Dedifferentiated amniotic fluid mesenchymal stem cell (primary cell): ENCODE measurements at regions not wholly inside any gene's neighbourhood (a gene's known extent, or its start where the extent isn't known, plus 50 kb on each side); places are given as distances from the start of the nearest gene placed in this dataset.
"Not testable (repeated sequence)": the region's sequence is repeated elsewhere in the genome, so short reads cannot be mapped to it uniquely, and the experiment has no call there.

Experiments
- DNase-seq: peaks from one replicate; pipeline ENCODE4 v3.0.0-alpha.2; 2016; ENCODE audit errors: extremely low spot score

DNA sequence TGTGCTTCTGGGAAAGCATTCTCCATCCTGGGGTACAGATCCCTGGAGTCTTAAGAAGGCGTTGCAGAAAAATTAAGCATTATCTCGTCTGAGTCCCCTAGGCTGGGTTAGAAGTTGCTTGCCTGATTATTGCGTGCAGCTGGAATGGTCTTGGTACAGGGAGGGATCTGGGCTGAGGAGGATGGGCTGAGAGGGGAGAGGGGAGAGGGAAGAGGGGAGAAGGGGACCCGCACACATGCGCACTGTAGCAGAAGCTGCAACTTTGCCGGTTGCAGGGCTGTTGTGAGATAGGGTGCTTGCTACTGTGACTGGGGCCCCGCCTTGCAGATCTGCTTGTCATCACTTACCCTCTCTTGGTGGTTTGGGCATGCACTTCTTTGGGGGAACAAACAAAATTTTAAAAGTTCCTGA, 316.8 kb downstream of the DLEU7 start:
- DNase-seq, result no peak

DNA sequence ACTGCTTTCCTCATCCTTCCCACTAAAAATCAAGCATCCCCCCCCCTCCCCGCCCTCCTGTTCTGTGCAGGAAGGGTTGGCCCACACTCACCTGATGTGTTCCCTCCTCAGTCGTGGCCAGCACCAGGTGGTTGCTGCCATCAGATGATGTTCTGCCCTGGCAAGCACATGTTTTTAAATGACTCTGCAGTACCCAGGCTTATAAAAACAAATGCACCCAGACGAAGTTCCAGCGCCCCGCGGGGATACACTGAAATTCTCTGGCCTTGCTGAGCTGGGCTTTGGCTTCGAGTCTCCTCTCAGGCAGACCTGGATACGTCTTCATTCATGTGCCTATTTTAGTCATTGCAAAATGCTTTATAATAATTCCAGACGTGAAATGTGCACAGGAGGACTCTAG, 316.3 kb downstream of the DLEU7 start:
- DNase-seq, result no peak

DNA sequence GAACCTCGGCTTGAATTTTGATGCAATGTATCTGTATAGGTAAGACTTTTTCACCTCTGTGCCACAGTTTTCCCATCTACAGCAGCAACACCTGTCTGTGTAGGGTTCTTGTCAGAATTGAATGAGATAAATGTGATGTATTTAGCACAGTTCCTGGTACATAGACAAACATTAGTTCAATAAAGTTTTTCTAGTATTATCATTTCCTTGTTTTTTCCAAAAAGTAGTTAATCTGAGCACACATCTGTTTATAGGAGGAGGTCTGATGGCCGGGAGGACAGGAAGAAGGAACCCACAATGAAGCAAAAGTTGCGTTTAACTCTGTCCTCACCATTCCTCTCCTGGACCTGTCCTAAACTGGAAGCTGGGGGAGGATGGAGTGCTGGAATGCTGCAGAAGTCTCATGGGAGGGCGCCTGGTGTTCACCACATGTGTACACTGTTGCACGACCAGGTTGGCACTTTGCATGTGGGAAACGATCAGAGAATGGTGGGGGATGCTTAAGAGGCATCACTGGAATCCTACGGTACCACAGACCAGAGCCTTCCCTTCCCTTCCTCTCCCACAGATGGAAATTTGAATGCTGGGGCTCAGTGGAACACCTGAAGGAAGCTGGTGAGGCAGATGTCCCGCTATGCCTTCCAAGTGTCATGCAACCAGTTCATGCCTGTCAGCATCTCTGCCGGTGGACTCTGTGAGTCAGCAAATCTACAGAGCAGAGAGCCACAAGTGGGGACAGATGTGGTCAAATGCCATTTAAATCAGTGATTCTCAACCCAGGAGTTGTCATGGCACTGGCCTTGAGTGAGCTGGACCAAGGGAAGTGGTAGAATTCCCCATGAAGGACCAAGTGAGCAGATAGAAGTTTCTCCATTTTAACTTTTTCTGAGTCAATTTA, 315.6 kb downstream of the DLEU7 start:
- no peak for DNase-seq

DNA sequence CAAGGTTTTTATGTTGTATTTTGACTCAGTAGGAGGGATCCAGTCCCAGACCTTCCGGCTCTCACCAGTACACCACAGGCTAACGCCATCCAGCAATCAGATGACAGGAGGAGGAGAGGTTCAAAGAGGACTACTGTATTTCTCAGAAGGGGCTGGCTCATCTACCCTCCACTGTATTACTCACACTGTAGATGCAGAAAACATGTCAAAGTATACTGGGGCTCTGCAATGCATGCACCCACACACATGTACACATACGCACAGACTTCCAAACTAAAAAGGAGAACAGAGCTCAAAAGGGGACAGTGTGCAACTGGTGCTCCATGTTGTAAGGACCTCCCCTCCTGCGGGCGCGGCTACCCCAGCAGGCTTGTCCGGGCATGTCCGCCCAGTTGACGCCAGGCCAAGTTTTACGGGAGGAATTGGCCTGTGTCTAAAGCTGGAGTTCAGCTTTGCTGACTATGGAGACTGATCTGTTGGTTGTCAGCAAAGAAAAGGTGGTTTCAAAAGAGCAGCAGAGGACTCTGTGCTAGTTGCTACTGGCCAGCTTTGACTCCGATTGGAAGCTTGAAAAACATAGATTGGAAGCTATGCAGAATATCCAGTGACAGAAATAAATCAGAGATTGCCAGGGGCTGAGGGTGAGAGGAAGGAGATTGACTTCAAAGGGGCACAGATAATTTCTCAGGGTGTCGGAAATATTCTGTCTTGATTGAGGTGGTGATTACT, 314.2 kb downstream of the DLEU7 start:
- no peak for DNase-seq

DNA sequence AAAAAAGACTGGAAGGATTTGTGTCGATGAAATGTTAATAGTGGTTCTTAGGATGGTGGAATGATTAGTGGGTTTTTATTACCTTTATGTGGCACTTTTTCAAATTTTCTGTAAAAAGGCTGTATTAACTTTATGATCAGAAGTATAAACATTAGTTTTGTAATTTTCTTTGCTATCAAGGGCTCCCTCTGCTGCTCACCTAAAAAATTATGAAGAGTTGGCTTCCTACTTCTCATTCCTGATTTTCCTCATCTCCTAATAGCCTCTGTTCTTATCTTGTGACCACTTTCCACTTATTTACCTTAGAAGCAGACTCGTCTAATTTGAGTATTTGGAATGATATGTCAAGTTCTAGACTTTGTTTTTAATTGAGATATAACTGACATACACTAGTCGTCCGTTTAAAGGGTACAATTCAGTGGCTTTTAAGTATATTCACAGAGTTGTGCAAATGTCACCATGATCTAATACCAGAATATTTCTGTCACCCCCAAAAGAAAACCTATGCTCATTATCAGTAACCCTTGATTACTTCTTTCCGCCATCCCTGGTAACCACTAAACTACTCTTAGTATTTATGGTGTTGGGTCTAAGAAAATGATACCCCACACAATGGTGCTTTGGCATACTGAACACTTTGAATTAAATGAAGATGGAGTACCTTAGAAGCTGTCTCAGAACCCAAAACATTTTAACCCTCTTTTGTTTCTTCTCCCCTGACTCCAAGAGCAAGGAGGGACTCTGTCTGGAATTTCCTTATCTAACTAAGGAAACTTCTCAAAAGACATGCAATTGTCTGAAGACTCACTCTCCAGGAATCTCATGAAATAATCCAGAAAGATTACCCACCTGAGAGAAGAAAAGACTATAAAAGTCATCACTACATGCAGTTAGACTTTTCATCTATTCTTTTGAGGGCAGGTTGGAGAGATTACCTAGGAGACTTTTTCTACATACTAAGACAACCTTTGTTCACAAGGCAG, 311.3 kb downstream of the DLEU7 start:
- DNase-seq, result peak; percentile 45

DNA sequence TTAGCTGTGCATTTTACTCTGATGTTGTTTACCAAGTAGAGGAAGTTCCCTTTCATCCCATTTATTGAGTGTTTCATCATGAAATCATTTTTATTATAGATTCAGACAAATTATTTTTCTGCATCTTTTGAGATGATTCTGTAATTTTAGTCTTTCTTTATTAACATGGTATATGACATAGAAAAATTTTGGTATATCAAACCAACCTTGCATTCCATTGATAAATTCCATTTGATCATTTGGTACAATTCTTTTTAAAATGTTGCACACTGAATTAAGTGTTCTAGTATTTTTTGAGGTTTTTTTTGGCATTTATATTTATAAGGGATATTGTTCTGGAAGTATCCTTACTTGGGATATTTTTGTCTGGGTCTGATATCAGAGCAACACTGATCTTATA, 308.4 kb downstream of the DLEU7 start:
- no peak for DNase-seq

DNA sequence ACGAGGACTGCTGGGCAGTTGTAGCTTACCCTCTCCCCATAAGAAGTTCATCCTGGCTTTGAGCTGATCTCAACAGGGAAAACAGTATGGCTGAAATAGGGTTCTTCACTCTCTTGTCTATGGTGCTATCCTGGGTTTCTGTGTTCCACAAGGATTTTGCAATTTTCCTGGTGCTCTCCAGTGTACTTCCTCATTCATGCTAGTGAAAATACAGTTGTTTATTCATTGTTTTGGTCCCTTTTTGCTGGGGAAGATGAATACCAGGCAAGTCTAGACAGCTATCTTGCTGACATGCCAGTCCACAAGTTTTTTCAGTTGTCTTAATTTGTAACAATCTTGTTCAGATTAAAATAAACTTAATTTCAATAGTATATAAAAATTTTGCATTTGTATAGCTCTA, 306.5 kb downstream of the DLEU7 start:
- no peak for DNase-seq

DNA sequence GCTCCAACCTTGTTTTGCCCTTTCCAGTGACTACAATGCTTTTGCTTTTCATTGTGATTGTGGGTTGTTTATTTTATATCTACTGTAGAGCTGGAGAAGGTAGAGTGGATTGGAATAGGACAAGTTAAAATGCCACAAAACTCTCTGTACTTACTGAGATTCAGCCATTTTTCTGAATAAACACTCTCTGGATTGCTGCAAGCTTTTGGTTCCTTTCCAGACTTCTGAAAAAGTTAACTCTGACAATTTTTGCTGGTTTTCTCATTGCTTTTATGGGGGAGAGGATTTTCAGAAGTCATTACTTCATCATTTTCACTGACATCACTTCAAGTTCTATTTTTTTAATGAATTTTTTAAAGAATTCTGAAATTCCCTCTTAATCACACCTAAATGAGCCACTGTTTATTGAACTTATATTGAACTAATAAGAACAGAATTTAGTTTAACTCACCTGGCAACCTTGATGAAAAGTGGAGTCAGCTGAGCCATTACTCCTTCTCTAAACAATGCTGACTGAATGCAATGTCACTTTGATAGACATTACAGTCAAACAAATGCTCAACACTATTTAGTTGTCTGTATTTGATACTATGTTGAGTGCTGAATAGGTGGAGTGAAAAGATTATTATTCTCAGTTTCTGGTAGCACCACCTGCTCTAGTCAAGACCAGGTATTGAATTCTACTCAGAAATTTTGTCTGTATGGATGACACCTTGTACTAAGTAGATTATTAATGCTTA, 303.5 kb downstream of the DLEU7 start:
- no peak for DNase-seq

DNA sequence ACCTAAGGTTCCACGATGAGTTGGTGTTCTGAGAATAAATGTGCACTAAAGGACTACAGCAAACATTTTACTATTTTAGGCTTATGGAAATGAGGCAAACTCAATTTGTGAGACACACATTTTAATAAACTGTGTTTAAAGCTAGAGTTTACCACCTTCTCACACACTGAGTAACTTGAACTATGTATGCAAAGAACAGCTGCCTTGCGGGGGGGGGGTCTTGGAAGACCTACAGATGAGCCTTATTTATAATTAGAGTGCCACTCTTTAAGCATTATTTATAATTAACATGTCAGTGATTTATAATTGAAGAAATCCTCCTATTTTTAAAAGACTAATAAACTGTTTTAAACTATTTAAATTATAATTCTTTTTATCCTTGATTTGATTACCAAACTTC, 300.4 kb downstream of the DLEU7 start:
- no peak for DNase-seq

DNA sequence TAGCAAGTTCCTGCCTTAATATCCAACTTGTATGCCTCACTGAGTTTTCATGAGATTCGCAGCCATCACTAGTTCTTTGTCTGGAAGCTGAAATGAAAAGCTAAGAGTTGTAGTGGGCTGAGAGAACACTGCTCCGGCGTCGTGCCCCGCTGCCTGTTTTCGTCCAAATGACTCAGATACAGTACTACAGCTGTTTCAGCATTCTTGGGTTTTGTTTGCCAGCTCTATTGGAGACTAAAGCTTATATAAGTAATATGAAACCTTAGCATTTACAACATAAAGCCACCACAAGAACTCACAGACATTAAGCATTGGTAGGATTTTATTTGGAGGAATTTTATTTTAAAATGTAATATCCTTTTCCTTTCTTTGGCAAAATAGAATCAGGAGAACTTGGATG, 299.7 kb downstream of the DLEU7 start:
- DNase-seq, result peak; percentile 93

DNA sequence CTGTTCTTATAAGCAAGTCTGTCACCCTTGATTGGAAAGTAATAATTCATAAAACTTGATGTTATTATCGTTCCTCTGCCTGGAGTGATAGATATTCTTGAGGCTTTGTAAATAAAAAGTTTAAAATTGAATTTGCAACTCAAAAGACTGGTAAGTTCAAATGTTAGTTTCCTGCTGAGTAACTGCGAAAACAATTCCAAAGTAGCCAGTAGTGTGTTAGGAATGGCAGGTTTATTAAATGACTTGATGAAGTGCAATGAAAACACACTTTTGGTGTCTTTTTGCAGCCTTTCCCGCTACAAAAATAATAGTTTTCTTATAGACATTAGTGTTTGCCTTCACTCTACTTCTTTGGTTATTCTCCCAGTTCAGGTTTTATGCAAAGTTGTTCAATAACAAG, 299.3 kb downstream of the DLEU7 start:
- no peak for DNase-seq

DNA sequence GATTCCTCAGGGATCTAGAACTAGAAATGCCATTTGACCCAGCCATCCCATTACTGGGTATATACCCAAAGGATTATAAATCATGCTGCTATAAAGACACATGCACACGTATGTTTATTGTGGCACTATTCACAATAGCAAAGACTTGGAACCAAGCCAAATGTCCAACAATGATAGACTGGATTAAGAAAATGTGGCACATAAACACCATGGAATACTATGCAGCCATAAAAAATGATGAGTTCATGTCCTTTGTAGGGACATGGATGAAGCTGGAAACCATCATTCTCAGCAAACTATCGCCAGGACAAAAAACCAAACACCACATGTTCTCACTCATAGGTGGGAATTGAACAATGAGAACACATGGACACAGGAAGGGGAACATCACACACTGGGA, 296.3 kb downstream of the DLEU7 start:
- not testable (repeated sequence) for DNase-seq

DNA sequence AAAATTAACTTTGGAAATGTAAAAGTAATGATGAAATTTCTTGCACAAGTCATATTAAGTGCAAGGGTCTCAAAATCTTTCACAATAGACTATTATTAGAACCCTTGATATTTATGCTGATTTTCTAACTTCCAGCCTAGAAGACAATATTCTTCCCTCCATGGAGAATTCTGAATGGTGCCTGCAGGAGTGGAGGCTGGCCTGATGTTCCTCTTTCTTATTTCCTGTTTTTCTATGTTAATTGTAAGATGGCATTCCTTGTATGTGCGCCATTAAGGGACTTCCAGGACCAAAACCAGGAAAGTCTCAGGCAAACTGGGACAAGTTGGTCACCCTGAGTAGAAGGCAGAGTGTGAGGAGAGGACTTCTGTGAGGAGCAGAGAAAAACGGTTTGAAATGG, 294.9 kb downstream of the DLEU7 start:
- DNase-seq, result no peak

DNA sequence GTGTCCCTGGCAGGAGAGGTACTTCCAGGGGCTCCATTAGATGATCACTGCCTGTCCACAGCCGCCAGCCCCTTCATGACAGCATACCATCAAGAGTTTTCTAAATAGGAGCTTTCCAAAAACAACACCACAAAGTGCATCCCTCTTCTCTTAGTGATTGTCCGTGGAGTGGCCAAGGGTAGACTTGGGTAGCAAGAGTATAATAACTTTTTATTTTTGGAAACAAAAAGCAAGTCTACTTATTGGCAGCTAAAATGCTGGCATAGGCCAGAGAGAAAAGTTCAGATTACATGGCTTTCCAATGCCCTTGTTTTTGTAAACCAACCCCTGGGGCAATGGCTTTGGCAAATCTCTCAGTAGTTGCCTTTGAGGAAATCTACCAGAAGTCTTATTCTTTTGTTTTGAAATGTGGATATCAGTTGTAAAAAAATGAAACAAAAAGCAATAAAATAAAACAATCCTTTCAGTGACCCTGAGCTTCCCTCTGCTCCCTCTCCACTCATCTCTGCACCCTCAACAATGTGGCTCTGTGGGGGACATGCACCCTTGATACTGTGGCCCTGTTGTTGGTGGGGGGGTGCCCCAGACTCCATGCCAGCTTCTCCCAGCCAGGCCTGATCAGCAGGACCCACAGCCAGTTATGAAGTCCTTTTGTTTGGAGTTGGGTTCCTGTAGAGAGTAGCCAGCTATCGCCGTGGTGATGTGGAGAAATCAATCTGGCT, 294.1 kb downstream of the DLEU7 start:
- DNase-seq, result no peak

DNA sequence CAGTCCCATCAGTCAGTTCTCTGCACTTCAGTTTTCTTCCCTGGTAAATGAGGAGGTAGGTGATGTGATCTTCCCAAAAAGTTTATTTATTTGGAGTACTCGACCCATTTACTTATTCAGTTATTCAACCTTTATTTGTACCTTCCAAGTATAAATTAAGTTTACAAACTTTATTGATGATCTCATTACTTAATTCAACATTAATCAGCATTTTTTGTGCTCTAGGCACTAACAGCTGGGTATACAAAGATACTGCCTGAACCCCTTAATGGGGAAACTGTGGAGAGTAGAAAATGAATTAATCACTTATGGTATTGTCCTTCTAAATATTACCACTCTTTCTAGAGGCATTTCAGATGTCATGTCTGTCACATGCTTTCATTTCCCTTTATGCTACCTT, 293.3 kb downstream of the DLEU7 start:
- DNase-seq, result no peak

DNA sequence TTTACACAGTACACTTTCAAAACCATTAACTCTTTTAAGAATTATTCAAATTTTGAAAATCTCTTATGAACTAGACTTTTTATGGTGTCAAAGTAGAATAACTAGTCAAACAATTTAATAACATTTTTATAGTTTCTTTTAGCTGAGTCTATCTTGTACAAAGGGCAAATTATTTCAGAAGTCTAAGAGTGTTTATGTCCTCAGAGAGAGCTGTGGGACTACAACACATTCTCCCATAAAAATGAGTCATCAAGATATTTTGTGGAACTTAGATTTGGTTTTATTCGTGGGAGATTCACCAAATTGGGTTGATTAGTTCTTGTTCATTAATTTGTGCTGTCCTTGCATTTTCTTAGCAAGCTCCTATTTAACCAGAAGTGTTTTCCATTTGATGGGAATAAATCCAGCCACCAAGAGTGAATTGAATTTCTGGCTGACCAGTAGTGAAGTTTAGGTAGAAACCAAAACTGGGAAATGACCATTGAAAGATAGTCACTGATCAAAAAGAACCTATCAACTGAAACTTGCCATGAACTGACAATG, 291.0 kb downstream of the DLEU7 start:
- DNase-seq, result no peak

DNA sequence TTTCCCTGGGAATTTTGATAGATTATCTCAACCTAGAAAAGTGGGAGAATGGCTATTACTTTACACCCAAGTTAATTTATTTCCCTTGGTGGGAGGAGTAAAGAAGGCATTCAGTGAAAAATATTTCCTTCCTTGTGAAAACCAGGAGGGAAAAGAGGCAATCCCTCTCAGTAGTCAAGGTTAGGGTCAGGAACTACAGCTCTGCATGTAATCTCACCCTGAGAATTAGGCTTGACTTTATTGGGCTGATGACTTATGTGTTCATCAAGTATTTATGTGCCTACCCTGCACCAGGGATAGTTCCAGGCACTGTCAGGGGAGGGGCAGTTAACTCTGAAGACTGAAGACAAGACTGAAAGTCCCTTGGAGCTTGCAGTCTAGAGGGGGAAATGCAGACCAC, 281.8 kb downstream of the DLEU7 start:
- DNase-seq, result no peak

DNA sequence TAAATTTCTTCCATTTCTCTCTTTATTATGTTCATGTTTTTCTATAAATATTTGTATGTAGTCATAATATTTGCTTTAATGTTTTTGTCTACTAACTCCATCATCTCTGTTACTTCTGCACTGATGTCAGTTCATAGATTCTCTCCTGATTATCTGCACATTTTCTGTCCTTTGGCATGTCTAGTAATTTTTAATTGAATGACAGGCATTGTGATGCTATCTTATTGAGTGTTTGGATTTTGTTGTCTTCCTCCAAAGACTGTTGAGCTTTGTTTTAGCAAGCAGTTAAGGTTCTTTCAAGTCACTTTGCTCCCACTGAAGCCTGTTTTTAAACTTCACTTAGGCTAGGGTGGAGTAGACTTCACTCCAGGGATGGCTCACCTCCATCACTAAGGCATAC, 276.8 kb downstream of the DLEU7 start:
- DNase-seq, result no peak

DNA sequence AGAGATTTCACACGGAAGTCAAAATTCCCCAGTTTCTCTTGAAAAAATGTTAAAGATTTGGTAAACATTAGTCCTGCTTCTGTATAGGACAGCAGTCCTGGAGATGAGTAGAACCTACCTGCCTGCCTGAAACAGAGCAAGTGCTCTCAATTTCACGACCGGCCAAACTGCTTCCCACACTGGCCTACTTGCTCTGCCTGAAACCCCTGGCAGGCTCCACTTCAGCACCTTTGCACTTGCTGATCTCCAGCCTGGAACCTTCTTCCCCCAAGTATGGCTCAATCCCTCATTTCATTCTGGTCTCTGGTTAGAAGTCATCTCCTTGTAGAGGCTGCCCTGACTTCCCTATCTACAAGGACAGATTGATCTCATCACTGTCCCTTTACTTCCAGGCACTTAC, 271.4 kb downstream of the DLEU7 start:
- DNase-seq, result no peak

DNA sequence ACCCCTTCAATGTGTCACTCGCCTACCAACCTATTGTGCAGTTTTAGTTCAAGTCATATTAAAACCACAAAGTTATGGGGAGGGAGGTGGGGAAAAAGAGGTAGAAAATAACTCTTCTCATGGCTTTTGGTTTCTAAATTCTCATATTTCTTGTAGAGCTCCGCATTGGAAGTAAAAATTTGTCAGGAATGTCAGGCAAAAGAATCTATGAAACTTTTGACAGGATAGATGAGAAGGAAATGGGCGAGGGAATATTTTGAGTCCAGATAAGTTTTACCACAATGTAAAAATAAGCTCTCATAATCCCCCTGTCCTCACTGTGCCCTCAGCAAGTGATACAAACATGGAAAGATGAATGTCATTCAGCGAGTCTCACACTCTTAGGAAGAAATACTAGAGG, 270.4 kb downstream of the DLEU7 start:
- DNase-seq, result no peak
